Activated CD8-positive, alpha-beta T cell treated with anti-CD3 and anti-CD28 coated beads, Interleukin-2, amount 10 ng/mL, durations not matched to agents 7 days and 5 days (primary cell): ENCODE measurements at regions not wholly inside any gene's neighbourhood (a gene's known extent, or its start where the extent isn't known, plus 50 kb on each side); places are given as distances from the start of the nearest gene placed in this dataset.

Source experiments
- ATAC-seq: fragments of 150-1000 bp; cut with Tn5 transposase; one replicate; pipeline ENCODE4 v1.10.0; 2021; ENCODE audit warnings: moderate library complexity
- CTCF ChIA-PET: fragments of 350-600 bp; sonication (Branson Sonifier 250); formaldehyde crosslinking; loops from one replicate; lab custom pipeline; 2021; ENCODE audit warnings: antibody characterized with exemption; lab: Charles Lee
- POLR2A ChIA-PET: fragments of 350-600 bp; sonication (Branson Sonifier 250); formaldehyde crosslinking; loops from one replicate; lab custom pipeline; 2021; ENCODE audit warnings: antibody characterized with exemption; lab: Charles Lee
- DNase-seq: peaks from one replicate; pipeline ENCODE4 v3.0.0-alpha.2; 2020
- H3K27ac Mint-ChIP-seq: one replicate; pipeline ENCODE4 v1.8.0; 2021; ENCODE audit warnings: mild to moderate bottlenecking, mixed read lengths
- H3K27me3 Mint-ChIP-seq: one replicate; pipeline ENCODE4 v1.8.0; 2021; ENCODE audit warnings: low read depth, mixed read lengths
- H3K36me3 Mint-ChIP-seq: one replicate; pipeline ENCODE4 v1.8.0; 2021; ENCODE audit warnings: low read depth, mixed read lengths
- H3K4me1 Mint-ChIP-seq: one replicate; pipeline ENCODE4 v1.8.0; 2021; ENCODE audit warnings: low read depth, mixed read lengths
- H3K4me3 Mint-ChIP-seq: one replicate; pipeline ENCODE4 v1.8.0; 2021; ENCODE audit warnings: mild to moderate bottlenecking, mixed read lengths
- H3K9me3 Mint-ChIP-seq: one replicate; pipeline ENCODE4 v1.8.0; 2022; ENCODE audit warnings: mixed read lengths; ENCODE audit not compliant: insufficient read depth

GRCh38 chr3:151935446-151935845 is 62.0 kb downstream of the SUCNR1 start:
- POLR2A ChIA-PET = no interaction called here

GRCh38 chr3:151940481-151940880 is 67.0 kb downstream of the SUCNR1 start:
- Mint-ChIP-seq H3K27ac (no peak overlapping the region), H3K4me1 (no peaks in the 10 kb centered on the region), H3K27me3 (peaks cover 6% of the 10 kb centered on the region), H3K9me3 (no peaks in the 10 kb centered on the region), H3K36me3 (no peaks in the 10 kb centered on the region), H3K4me3 (no peak overlapping the region)
- ATAC-seq = no peak
- CTCF ChIA-PET = interaction anchor here (0.6 kb wide), 1 partner anchor 61 kb away, joined by 3 read pairs; no protein-coding TSS in a partner anchor
- DNase-seq = no peak
- POLR2A ChIA-PET = no interaction called here

More at GRCh38 chr3:151935446-151935845, 62.0 kb downstream of the SUCNR1 start:
- Mint-ChIP-seq H3K4me1 (no peaks in the 10 kb centered on the region), H3K9me3 (no peaks in the 10 kb centered on the region), H3K36me3 (no peaks in the 10 kb centered on the region), H3K27me3 (peaks cover under 1% of the 10 kb centered on the region), H3K4me3 (no peak overlapping the region), H3K27ac (no peak overlapping the region)
- DNase-seq (no peak), ATAC-seq (no peak)
- CTCF ChIA-PET = no interaction called here

GRCh38 chr3:151943539-151943938 is 70.1 kb downstream of the SUCNR1 start:
- DNase-seq (no peak), ATAC-seq (no peak)
- Mint-ChIP-seq H3K36me3 (no peaks in the 10 kb centered on the region), H3K27ac (no peak overlapping the region), H3K27me3 (peaks cover 16% of the 10 kb centered on the region), H3K9me3 (no peaks in the 10 kb centered on the region), H3K4me3 (no peak overlapping the region), H3K4me1 (no peaks in the 10 kb centered on the region)
- ChIA-PET CTCF (no interaction called here), POLR2A (no interaction called here)

- DNase-seq = no peak
- no peaks in the 10 kb centered on the region for H3K36me3 Mint-ChIP-seq
- H3K4me1 Mint-ChIP-seq = no peaks in the 10 kb centered on the region
- no peak overlapping the region for H3K27ac Mint-ChIP-seq
- POLR2A ChIA-PET = no interaction called here
- peaks cover 17% of the 10 kb centered on the region for H3K27me3 Mint-ChIP-seq
- CTCF ChIA-PET = no interaction called here
- no peak for ATAC-seq
- H3K9me3 Mint-ChIP-seq = no peaks in the 10 kb centered on the region
- H3K4me3 Mint-ChIP-seq = no peak overlapping the region
Measured at GRCh38 chr3:151944356-151944755, 70.9 kb downstream of the SUCNR1 start.

- CTCF ChIA-PET = no interaction called here
- no peak for ATAC-seq
- Mint-ChIP-seq H3K36me3 (no peaks in the 10 kb centered on the region), H3K27ac (no peak overlapping the region), H3K9me3 (no peaks in the 10 kb centered on the region), H3K27me3 (peaks cover 22% of the 10 kb centered on the region), H3K4me1 (no peaks in the 10 kb centered on the region), H3K4me3 (no peak overlapping the region)
- POLR2A ChIA-PET = no interaction called here
- DNase-seq = no peak
Measured at GRCh38 chr3:151946606-151947005, 73.2 kb downstream of the SUCNR1 start.

GRCh38 chr3:151949706-151950105 is 76.3 kb downstream of the SUCNR1 start:
- H3K27me3 Mint-ChIP-seq = peaks cover 26% of the 10 kb centered on the region
- no peak for ATAC-seq

GRCh38 chr3:151955356-151955755 is 81.9 kb downstream of the SUCNR1 start:
- H3K4me1 Mint-ChIP-seq = no peaks in the 10 kb centered on the region
- no peaks in the 10 kb centered on the region for H3K36me3 Mint-ChIP-seq
- POLR2A ChIA-PET = no interaction called here
- ATAC-seq (no peak), DNase-seq (no peak)
- no peak overlapping the region for H3K4me3 Mint-ChIP-seq
- no peaks in the 10 kb centered on the region for H3K9me3 Mint-ChIP-seq
- H3K27ac Mint-ChIP-seq = no peak overlapping the region
- CTCF ChIA-PET = no interaction called here
- peaks cover 9% of the 10 kb centered on the region for H3K27me3 Mint-ChIP-seq

More at GRCh38 chr3:151949706-151950105, 76.3 kb downstream of the SUCNR1 start:
- ChIA-PET CTCF (no interaction called here), POLR2A (no interaction called here)
- Mint-ChIP-seq H3K4me1 (no peaks in the 10 kb centered on the region), H3K4me3 (no peak overlapping the region), H3K27ac (no peak overlapping the region), H3K9me3 (no peaks in the 10 kb centered on the region), H3K36me3 (no peaks in the 10 kb centered on the region)
- DNase-seq = no peak

- Mint-ChIP-seq H3K27ac (no peak overlapping the region), H3K27me3 (peaks cover 4% of the 10 kb centered on the region), H3K9me3 (no peaks in the 10 kb centered on the region), H3K36me3 (no peaks in the 10 kb centered on the region), H3K4me1 (no peaks in the 10 kb centered on the region), H3K4me3 (no peak overlapping the region)
- POLR2A ChIA-PET = no interaction called here
- ATAC-seq = no peak
- no peak for DNase-seq
- CTCF ChIA-PET = no interaction called here
Measured at GRCh38 chr3:151960961-151961580, 87.6 kb downstream of the SUCNR1 start.

- CTCF ChIA-PET = no interaction called here
- no peaks in the 10 kb centered on the region for H3K9me3 Mint-ChIP-seq
- ATAC-seq = no peak
- no peaks in the 10 kb centered on the region for H3K36me3 Mint-ChIP-seq
- H3K27ac Mint-ChIP-seq = no peak overlapping the region
- H3K4me3 Mint-ChIP-seq = no peak overlapping the region
- no peak for DNase-seq
- peaks cover 6% of the 10 kb centered on the region for H3K27me3 Mint-ChIP-seq
- H3K4me1 Mint-ChIP-seq = no peaks in the 10 kb centered on the region
- POLR2A ChIA-PET = no interaction called here
Measured at GRCh38 chr3:151962352-151962751, 88.9 kb downstream of the SUCNR1 start.

- POLR2A ChIA-PET = no interaction called here
- DNase-seq (no peak), ATAC-seq (no peak)
- Mint-ChIP-seq H3K27ac (no peak overlapping the region), H3K36me3 (no peaks in the 10 kb centered on the region), H3K9me3 (no peaks in the 10 kb centered on the region), H3K4me1 (no peaks in the 10 kb centered on the region), H3K4me3 (no peak overlapping the region), H3K27me3 (peaks cover 7% of the 10 kb centered on the region)
- CTCF ChIA-PET = no interaction called here
Measured at GRCh38 chr3:151962912-151963311, 89.5 kb downstream of the SUCNR1 start.

- POLR2A ChIA-PET = no interaction called here
- Mint-ChIP-seq H3K27ac (no peak overlapping the region), H3K27me3 (peaks cover 9% of the 10 kb centered on the region), H3K9me3 (no peaks in the 10 kb centered on the region), H3K4me3 (no peak overlapping the region), H3K4me1 (no peaks in the 10 kb centered on the region), H3K36me3 (no peaks in the 10 kb centered on the region)
- DNase-seq (no peak), ATAC-seq (no peak)
- CTCF ChIA-PET = no interaction called here
Measured at GRCh38 chr3:151964743-151965142, 91.3 kb downstream of the SUCNR1 start.

- H3K9me3 Mint-ChIP-seq = no peaks in the 10 kb centered on the region
- ChIA-PET CTCF (no interaction called here), POLR2A (no interaction called here)
- H3K4me1 Mint-ChIP-seq = no peaks in the 10 kb centered on the region
- ATAC-seq (no peak), DNase-seq (no peak)
- no peak overlapping the region for H3K27ac Mint-ChIP-seq
- H3K36me3 Mint-ChIP-seq = no peaks in the 10 kb centered on the region
- no peak overlapping the region for H3K4me3 Mint-ChIP-seq
- peaks cover 9% of the 10 kb centered on the region for H3K27me3 Mint-ChIP-seq
Measured at GRCh38 chr3:151969026-151969642, 95.7 kb downstream of the SUCNR1 start.
